HEK293T (cell line): ENCODE measurements at regions not wholly inside any gene's neighbourhood (a gene's known extent, or its start where the extent isn't known, plus 50 kb on each side); places are given as distances from the start of the nearest gene placed in this dataset.
A peak's percentile ranks its signal among the peaks of the same experiment; 100 is the strongest.
"Not testable (repeated sequence)": the region's sequence is repeated elsewhere in the genome, so short reads cannot be mapped to it uniquely, and the experiment has no call there.

Experiments used
- CTCF ChIA-PET: fragments of 350-600 bp; formaldehyde crosslinking; extraction: SDS; loops from one replicate; lab custom pipeline; 2021; ENCODE audit warnings: antibody characterized with exemption, inconsistent platforms; lab: Yijun Ruan, JAX
- POLR2A ChIA-PET: fragments of 350-600 bp; formaldehyde crosslinking; extraction: SDS; loops from one replicate; lab custom pipeline; 2020; ENCODE audit warnings: antibody characterized with exemption, inconsistent platforms; lab: Yijun Ruan, JAX
- DNase-seq: peaks from one replicate; pipeline ENCODE4 v3.0.0; 2012; ENCODE audit warnings: mixed read lengths; ENCODE audit errors: extremely low spot score
- ARNT ChIP-seq: fragments of 450-650 bp; IDR thresholded peaks from 2 replicates; pipeline ENCODE4 v1.6.1; 2017; ENCODE audit warnings: mild to moderate bottlenecking
- BHLHE40 ChIP-seq: fragments of 450-650 bp; IDR thresholded peaks from 2 replicates; pipeline ENCODE4 v1.6.1; 2016; ENCODE audit warnings: mild to moderate bottlenecking, moderate library complexity, borderline replicate concordance
- CTBP1 ChIP-seq: fragments of 450-650 bp; IDR thresholded peaks from 2 replicates; pipeline ENCODE4 v1.6.1; 2016; ENCODE audit warnings: borderline replicate concordance
- ELF4 ChIP-seq: fragments of 450-650 bp; IDR thresholded peaks from 2 replicates; pipeline ENCODE4 v1.6.1; 2017; ENCODE audit warnings: antibody characterized with exemption
- FOXA1 ChIP-seq: fragments of 450-650 bp; IDR thresholded peaks from 2 replicates; pipeline ENCODE4 v1.6.1; 2016; ENCODE audit warnings: mild to moderate bottlenecking
- FOXK2 ChIP-seq: fragments of 450-650 bp; IDR thresholded peaks from 2 replicates; pipeline ENCODE4 v1.6.1; 2016; ENCODE audit warnings: mild to moderate bottlenecking
- FOXM1 ChIP-seq: fragments of 450-650 bp; IDR thresholded peaks from 2 replicates; pipeline ENCODE4 v1.6.1; 2017; ENCODE audit warnings: mild to moderate bottlenecking, borderline replicate concordance
- HDGF ChIP-seq: fragments of 450-650 bp; IDR thresholded peaks from 2 replicates; pipeline ENCODE4 v1.6.1; 2017; ENCODE audit warnings: antibody characterized with exemption, borderline replicate concordance
- L3MBTL2 ChIP-seq: fragments of 450-650 bp; conservative IDR thresholded peaks from 2 replicates; pipeline ENCODE4 v1.6.1; 2016; ENCODE audit warnings: mild to moderate bottlenecking
- LEF1 ChIP-seq: fragments of 450-650 bp; IDR thresholded peaks from 2 replicates; pipeline ENCODE4 v1.6.1; 2017; ENCODE audit warnings: mild to moderate bottlenecking, borderline replicate concordance
- NFRKB ChIP-seq: fragments of 450-650 bp; IDR thresholded peaks from 2 replicates; pipeline ENCODE4 v1.6.1; 2016; ENCODE audit warnings: mild to moderate bottlenecking, moderate library complexity
- PKNOX1 ChIP-seq: fragments of 450-650 bp; IDR thresholded peaks from 2 replicates; pipeline ENCODE4 v1.6.1; 2016
- SP1 ChIP-seq: fragments of 450-650 bp; IDR thresholded peaks from 2 replicates; pipeline ENCODE4 v1.6.1; 2017
- SUZ12 ChIP-seq: fragments of 450-650 bp; IDR thresholded peaks from 2 replicates; pipeline ENCODE4 v1.6.1; 2016; ENCODE audit warnings: mild to moderate bottlenecking
- TARDBP ChIP-seq: fragments of 450-650 bp; IDR thresholded peaks from 2 replicates; pipeline ENCODE4 v1.6.1; 2016
- ZNF384 ChIP-seq: fragments of 450-650 bp; IDR thresholded peaks from 2 replicates; pipeline ENCODE4 v1.6.1; 2016

- ChIA-PET POLR2A (no interaction called here), CTCF (no interaction called here)
- TF ChIP-seq PKNOX1 (no peak), L3MBTL2 (no peak), NFRKB (no peak), SUZ12 (no peak)
- DNase-seq = no peak
Observed at GRCh38 chr17:27956601-27957445, 63.7 kb upstream of the LYRM9 start.

GRCh38 chr17:27957446-27957793 lies 64.3 kb upstream of the LYRM9 start:
- CTCF ChIA-PET, DNase-seq, POLR2A ChIA-PET: not testable (repeated sequence)

GRCh38 chr17:27958708-27959381 lies 65.7 kb upstream of the LYRM9 start:
- DNase-seq = no peak
- POLR2A ChIA-PET = no interaction called here
- CTCF ChIA-PET = interaction anchor here (0.6 kb wide), 1 partner anchor 472 kb away, joined by 3 read pairs; no protein-coding TSS in a partner anchor
- no peak for TF ChIP-seq TARDBP
- no peak for TF ChIP-seq ARNT
- TF ChIP-seq BHLHE40 = no peak
- no peak for TF ChIP-seq FOXK2
- TF ChIP-seq ELF4 = no peak
- TF ChIP-seq HDGF = no peak
- no peak for TF ChIP-seq SP1
- TF ChIP-seq LEF1 = no peak
- no peak for TF ChIP-seq CTBP1

- no peak for DNase-seq
- ChIA-PET POLR2A (no interaction called here), CTCF (no interaction called here)
- TF ChIP-seq ZNF384 (no peak), BHLHE40 (no peak), FOXK2 (no peak), FOXA1 (no peak), FOXM1 (no peak), NFRKB (no peak), ARNT (no peak), CTBP1 (no peak), HDGF (no peak), SUZ12 (no peak), L3MBTL2 (no peak), SP1 (no peak), PKNOX1 (no peak)
Observed at GRCh38 chr17:27959382-27959709, 66.2 kb upstream of the LYRM9 start.

GRCh38 chr17:27960183-27960849 lies 67.2 kb upstream of the LYRM9 start:
- ChIA-PET POLR2A (no interaction called here), CTCF (no interaction called here)
- no peak for DNase-seq
- TF ChIP-seq PKNOX1 (peak; percentile 39), L3MBTL2 (no peak), FOXK2 (no peak), FOXA1 (no peak), ELF4 (no peak)

- DNase-seq, CTCF ChIA-PET, POLR2A ChIA-PET: not testable (repeated sequence)
Observed at GRCh38 chr17:27962581-27962980, 69.4 kb upstream of the LYRM9 start.

- ChIA-PET POLR2A (no interaction called here), CTCF (no interaction called here)
- TF ChIP-seq CTBP1 = no peak
- TF ChIP-seq FOXM1 = no peak
- no peak for TF ChIP-seq BHLHE40
- no peak for TF ChIP-seq HDGF
- no peak for DNase-seq
Observed at GRCh38 chr17:27965224-27965623, 72.1 kb upstream of the LYRM9 start.
